ENCODE measurements at regions not wholly inside any gene's neighbourhood (a gene's known extent, or its start where the extent isn't known, plus 50 kb on each side); places are given as distances from the start of the nearest gene placed in this dataset.

- Histone ChIP-seq H3K36me3 (ENCODE audit: insufficient read depth, low read length, poor library complexity, severe bottlenecking) (no peaks in the 10 kb centered on the region), H3K4me3 (ENCODE audit: low read depth, low read length, poor library complexity, severe bottlenecking) (no peak overlapping the region), H3K4me1 (ENCODE audit: insufficient read depth, low read length, poor library complexity, severe bottlenecking) (no peaks in the 10 kb centered on the region), H3K27me3 (replicated peaks; ENCODE audit: insufficient read depth, low read depth, low read length, poor library complexity) (no peaks in the 10 kb centered on the region), H3K9me3 (ENCODE audit: low read depth, low read length, poor library complexity, severe bottlenecking) (no peaks in the 10 kb centered on the region), H3K27ac (ENCODE audit: low read depth, low read length, poor library complexity, severe bottlenecking) (no peak overlapping the region)
- ChIA-PET CTCF (no interaction called here), POLR2A (ENCODE audit: low non-redundant PET) (no interaction called here)
- TF ChIP-seq EZH2 (IDR thresholded peaks at IDR 0.05; ENCODE audit: borderline replicate concordance, low read depth, low read length, poor library complexity, severe bottlenecking) (no peak), CTCF (conservative IDR thresholded peaks at IDR 0.05; ENCODE audit: low read depth, low read length) (no peak)
- no TSS peak for BruUV-seq (replicated peaks)
- intact Hi-C loops (cut with micrococcal nuclease; ENCODE audit: unreplicated experiment): no loop called here
- no peak for DNase-seq (ENCODE audit: low spot score)
Observed at GRCh38 chr11:91527380-91528030, 697.1 kb upstream of the FAT3 start.

GRCh38 chr11:91513734-91514133 lies 710.9 kb upstream of the FAT3 start:
- no peaks in the 10 kb centered on the region for H3K4me1 ChIP-seq (ENCODE audit: insufficient read depth, low read length, poor library complexity, severe bottlenecking)
- no TSS peak for BruUV-seq (replicated peaks)
- POLR2A ChIA-PET (ENCODE audit: low non-redundant PET): interaction anchor here (0.7 kb wide), 1 partner anchor 478 kb away, joined by 3 read pairs; no protein-coding TSS in a partner anchor
- TF ChIP-seq CTCF (conservative IDR thresholded peaks at IDR 0.05; ENCODE audit: low read depth, low read length): peak; percentile 81
- no peak for TF ChIP-seq EZH2 (IDR thresholded peaks at IDR 0.05; ENCODE audit: borderline replicate concordance, low read depth, low read length, poor library complexity, severe bottlenecking)
- H3K27ac ChIP-seq (ENCODE audit: low read depth, low read length, poor library complexity, severe bottlenecking): no peak overlapping the region
- CTCF ChIA-PET: interaction anchor here (0.6 to 0.8 kb wide), 2 partner anchors 78 to 557 kb away, joined by 3 read pairs; no protein-coding TSS in a partner anchor
- intact Hi-C loops (cut with micrococcal nuclease; ENCODE audit: unreplicated experiment): loop anchor here (5.0 kb wide), 1 partner anchor 1036 kb away; no protein-coding TSS in a partner anchor
- no peaks in the 10 kb centered on the region for H3K36me3 ChIP-seq (ENCODE audit: insufficient read depth, low read length, poor library complexity, severe bottlenecking)
- H3K27me3 ChIP-seq (replicated peaks; ENCODE audit: insufficient read depth, low read depth, low read length, poor library complexity): no peaks in the 10 kb centered on the region
- no peaks in the 10 kb centered on the region for H3K9me3 ChIP-seq (ENCODE audit: low read depth, low read length, poor library complexity, severe bottlenecking)
- DNase-seq (ENCODE audit: low spot score): peak; percentile 56
- H3K4me3 ChIP-seq (ENCODE audit: low read depth, low read length, poor library complexity, severe bottlenecking): no peak overlapping the region

- H3K27ac ChIP-seq (ENCODE audit: low read depth, low read length, poor library complexity, severe bottlenecking): no peak overlapping the region
- no peaks in the 10 kb centered on the region for H3K36me3 ChIP-seq (ENCODE audit: insufficient read depth, low read length, poor library complexity, severe bottlenecking)
- ChIA-PET POLR2A (ENCODE audit: low non-redundant PET) (no interaction called here), CTCF (no interaction called here)
- no peaks in the 10 kb centered on the region for H3K9me3 ChIP-seq (ENCODE audit: low read depth, low read length, poor library complexity, severe bottlenecking)
- intact Hi-C loops (cut with micrococcal nuclease; ENCODE audit: unreplicated experiment): no loop called here
- DNase-seq (ENCODE audit: low spot score): no peak
- H3K27me3 ChIP-seq (replicated peaks; ENCODE audit: insufficient read depth, low read depth, low read length, poor library complexity): no peaks in the 10 kb centered on the region
- BruUV-seq (replicated peaks): no TSS peak
- H3K4me1 ChIP-seq (ENCODE audit: insufficient read depth, low read length, poor library complexity, severe bottlenecking): peaks cover 24% of the 10 kb centered on the region
- TF ChIP-seq CTCF (conservative IDR thresholded peaks at IDR 0.05; ENCODE audit: low read depth, low read length) (no peak), EZH2 (IDR thresholded peaks at IDR 0.05; ENCODE audit: borderline replicate concordance, low read depth, low read length, poor library complexity, severe bottlenecking) (no peak)
- no peak overlapping the region for H3K4me3 ChIP-seq (ENCODE audit: low read depth, low read length, poor library complexity, severe bottlenecking)
Observed at GRCh38 chr11:91497847-91498246, 726.8 kb upstream of the FAT3 start.
